OCI-M1 (cell line): ENCODE measurements at regions not wholly inside any gene's neighbourhood (a gene's known extent, or its start where the extent isn't known, plus 50 kb on each side); places are given as distances from the start of the nearest gene placed in this dataset.

ENCODE experiments used
- DNase-seq: peaks from one replicate; lab custom pipeline; 2025; lab: John Stamatoyannopoulos, UW

GRCh38 chr6:138692058-138692977 lies 81.3 kb upstream of the CCDC28A start:
- DNase-seq, result peak; percentile 69

- peak; percentile 67 for DNase-seq
These were observed 80.3 kb upstream of the CCDC28A start for GRCh38 chr6:138692978-138693909.

DNA sequence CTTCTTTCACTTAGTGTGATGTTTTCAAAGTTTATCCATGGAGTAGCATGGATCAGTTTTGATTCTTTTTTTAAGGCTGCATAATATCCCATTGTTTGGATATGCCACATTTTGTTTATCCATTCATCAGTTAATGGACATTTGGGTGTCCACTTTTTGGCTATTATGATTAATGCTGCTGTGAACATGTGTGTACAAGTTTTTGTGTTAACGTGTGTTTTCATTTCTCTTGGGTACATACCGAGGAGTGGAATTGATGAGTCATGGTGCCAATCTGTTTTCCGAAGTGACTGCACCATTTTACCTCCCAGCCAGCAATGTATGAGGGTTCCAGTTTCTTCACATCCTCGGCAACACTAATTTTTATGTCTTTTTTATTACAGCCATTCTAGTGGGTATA lies 78.4 kb upstream of the CCDC28A start:
- no peak for DNase-seq

DNA sequence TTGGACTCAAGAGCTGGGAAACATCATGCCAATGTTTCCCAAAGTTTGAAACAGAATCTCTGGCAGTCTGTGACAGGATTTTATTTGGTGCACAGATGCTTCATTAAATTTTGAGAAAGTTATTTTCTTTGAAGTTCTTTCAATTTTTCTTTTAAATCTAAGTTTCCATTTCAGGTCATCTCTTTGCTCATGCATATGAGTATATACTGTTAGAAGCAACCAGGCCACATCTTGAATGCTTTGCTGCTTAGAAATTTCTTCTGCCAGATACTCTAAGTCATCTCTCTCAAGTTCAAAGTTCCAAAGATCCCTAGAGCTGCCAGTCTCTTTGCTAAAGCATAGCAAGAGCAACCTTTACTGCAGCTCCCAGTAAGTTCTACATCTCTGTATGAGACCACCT lies 59.1 kb upstream of the CCDC28A start:
- no peak for DNase-seq

DNA sequence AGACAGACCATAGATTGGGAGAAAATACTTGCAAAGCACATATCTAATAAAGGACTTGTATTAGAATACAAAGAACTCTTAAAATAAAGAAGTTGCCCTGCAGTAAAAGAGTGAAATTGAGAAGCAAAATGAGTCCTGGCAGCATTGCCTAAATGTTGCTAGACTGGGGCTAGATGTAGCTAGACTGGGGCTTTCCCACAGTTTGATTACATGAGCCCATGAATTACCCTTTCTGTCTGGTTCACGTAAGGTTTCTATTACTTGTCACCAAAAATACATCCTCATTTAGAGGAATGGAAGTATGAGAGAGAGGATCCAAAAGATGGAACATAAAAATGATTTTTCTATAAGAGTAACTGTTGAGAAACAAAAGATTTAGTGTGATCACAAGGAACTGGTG lies 57.6 kb upstream of the CCDC28A start:
- no peak for DNase-seq

GRCh38 chr6:138716971-138717665 lies 56.5 kb upstream of the CCDC28A start:
- no peak for DNase-seq

DNA sequence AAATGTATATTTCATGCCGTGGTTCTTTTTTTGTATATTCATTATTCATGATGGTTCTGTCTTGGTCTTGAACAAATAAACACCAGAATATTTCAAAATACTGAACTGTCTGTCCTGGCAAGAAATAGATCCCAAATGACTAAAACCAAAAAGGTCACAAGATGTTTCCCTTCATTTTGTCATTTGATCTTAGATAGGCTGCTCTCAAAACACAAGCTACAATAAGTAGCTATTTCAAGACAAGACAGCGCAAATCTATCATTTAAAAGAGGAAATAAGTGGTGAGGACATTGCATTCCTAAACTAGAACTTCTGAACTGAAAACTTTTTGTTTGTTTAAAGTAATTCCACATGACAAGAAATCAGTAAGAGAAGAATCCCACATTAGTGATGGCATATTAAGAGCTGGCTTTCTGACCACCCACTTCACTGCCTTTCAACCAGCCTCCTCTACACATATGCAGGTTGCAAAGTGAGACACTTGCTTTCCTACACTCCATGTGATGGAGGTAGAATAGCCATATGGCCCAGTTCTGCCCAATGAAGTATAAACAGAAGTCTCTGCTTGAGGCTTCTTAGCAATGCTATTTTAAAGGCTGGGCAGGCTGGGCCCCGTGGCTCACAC lies 54.4 kb upstream of the CCDC28A start:
- DNase-seq, result peak; percentile 13

GRCh38 chr6:138719744-138720143 lies 53.8 kb upstream of the CCDC28A start:
- peak; percentile 9 for DNase-seq

DNA sequence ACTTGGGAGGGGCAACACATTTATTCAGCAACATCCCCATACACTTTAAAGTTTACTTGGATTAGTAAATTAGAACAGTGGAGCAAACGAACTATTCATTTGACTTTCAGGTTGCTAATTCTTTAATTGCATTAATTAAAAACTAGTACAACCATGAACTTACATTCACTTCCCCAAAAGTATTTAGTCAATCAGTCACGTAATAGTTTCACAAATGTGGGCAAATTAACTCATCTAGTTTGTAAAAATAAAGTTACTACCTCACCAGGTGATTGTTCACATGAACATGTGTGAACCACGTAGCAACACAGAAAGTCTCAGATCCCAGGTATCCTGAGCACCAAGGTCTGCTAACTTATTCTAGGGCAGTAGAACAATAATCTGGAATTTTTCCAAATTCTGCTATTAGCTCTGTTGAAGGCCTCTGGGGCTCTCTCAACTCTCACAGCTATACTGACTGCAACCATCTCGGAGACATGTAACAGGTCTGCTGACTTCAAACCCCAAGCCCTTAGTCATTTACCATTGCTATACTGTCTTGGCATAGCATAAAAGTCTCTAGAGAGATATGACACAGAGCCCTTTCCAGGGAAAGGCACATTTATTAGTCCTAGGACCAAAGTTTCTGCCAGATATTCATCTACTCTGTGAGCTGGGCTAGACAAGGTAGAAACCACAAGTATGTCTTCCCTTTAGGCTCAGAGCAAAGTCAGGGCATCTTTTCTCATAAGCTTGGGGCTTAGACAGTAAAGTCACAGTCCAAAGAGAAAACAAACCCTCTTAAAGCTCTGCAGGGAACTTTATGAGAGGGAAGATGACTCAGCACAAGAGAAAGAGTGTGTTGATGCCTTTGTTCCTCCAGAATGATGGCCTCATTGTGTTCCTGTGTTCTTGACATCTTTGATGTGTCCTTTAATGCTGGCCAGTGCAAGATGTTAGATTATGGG lies 50.9 kb upstream of the CCDC28A start:
- peak; percentile 69 for DNase-seq
